Fibroblast of villous mesenchyme (primary cell): ENCODE measurements at regions not wholly inside any gene's neighbourhood (a gene's known extent, or its start where the extent isn't known, plus 50 kb on each side); places are given as distances from the start of the nearest gene placed in this dataset.

Experiments
- DNase-seq: peaks from one replicate; pipeline ENCODE4 v3.0.0-alpha.2; 2010; ENCODE audit warnings: low read depth
- H3K4me3 ChIP-seq: 2 replicates; pipeline ENCODE4 v1.5.1; 2011; ENCODE audit warnings: low read depth, mild to moderate bottlenecking, low read length
- CTCF ChIP-seq: IDR thresholded peaks from 2 replicates; pipeline ENCODE4 v1.5.1; 2012; ENCODE audit warnings: low read depth, mild to moderate bottlenecking, low read length; ENCODE audit not compliant: insufficient read depth

GRCh38 chr5:106488407-106488806 is 1182.3 kb downstream of the EFNA5 start:
- no peak overlapping the region for H3K4me3 ChIP-seq
- no peak for TF ChIP-seq CTCF
- DNase-seq, result no peak

GRCh38 chr5:106481374-106481773 is 1189.4 kb downstream of the EFNA5 start:
- DNase-seq, result no peak
- H3K4me3 ChIP-seq, result no peak overlapping the region
- no peak for TF ChIP-seq CTCF

GRCh38 chr5:106476630-106477029 is 1194.1 kb downstream of the EFNA5 start:
- no peak for DNase-seq
- H3K4me3 ChIP-seq, result no peak overlapping the region
- TF ChIP-seq CTCF, result no peak

- no peak overlapping the region for H3K4me3 ChIP-seq
- no peak for TF ChIP-seq CTCF
- no peak for DNase-seq
Observed at GRCh38 chr5:106474066-106474465, 1196.7 kb downstream of the EFNA5 start.

- no peak for DNase-seq
- H3K4me3 ChIP-seq, result no peak overlapping the region
- no peak for TF ChIP-seq CTCF
Observed at GRCh38 chr5:106459541-106459940, 1211.2 kb downstream of the EFNA5 start.

- H3K4me3 ChIP-seq, result no peak overlapping the region
- TF ChIP-seq CTCF, result peak; percentile 62
- peak; percentile 29 for DNase-seq
Observed at GRCh38 chr5:106454651-106455415, 1215.9 kb downstream of the EFNA5 start.

- no peak for TF ChIP-seq CTCF
- no peak overlapping the region for H3K4me3 ChIP-seq
- DNase-seq, result no peak
Observed at GRCh38 chr5:106454050-106454449, 1216.7 kb downstream of the EFNA5 start.
